GM23338 (cell line): ENCODE measurements at regions not wholly inside any gene's neighbourhood (a gene's known extent, or its start where the extent isn't known, plus 50 kb on each side); places are given as distances from the start of the nearest gene placed in this dataset.

Experiments
- CREB1 ChIP-seq: fragments of 250-450 bp; sonication (Bioruptor Pico); IDR thresholded peaks from 2 replicates; pipeline ENCODE4 v1.5.0; 2020; ENCODE audit warnings: low read depth, mild to moderate bottlenecking, moderate library complexity
- EZH2 ChIP-seq: fragments of 200-600 bp; sonication (generic); IDR thresholded peaks from one replicate; pipeline ENCODE4 v1.8.0; 2017; ENCODE audit warnings: antibody characterized with exemption, mild to moderate bottlenecking, low read depth; ENCODE audit not compliant: unreplicated experiment
- EZH2phosphoT487 ChIP-seq: fragments of 200-600 bp; sonication (generic); IDR thresholded peaks from one replicate; pipeline ENCODE4 v1.8.1; 2018; ENCODE audit warnings: antibody characterized with exemption; ENCODE audit not compliant: unreplicated experiment
- JUNB ChIP-seq: IDR thresholded peaks from one replicate; pipeline ENCODE4 v1.6.1; 2016; ENCODE audit warnings: antibody characterized with exemption; ENCODE audit not compliant: unreplicated experiment
- NANOG ChIP-seq: IDR thresholded peaks from 2 replicates; pipeline ENCODE4 v1.6.1; 2016; ENCODE audit warnings: antibody characterized with exemption, borderline replicate concordance
- POLR2AphosphoS5 ChIP-seq: IDR thresholded peaks from 2 replicates; pipeline ENCODE4 v1.6.1; 2016; ENCODE audit warnings: antibody characterized with exemption, low read depth
- STAT1 ChIP-seq: IDR thresholded peaks from one replicate; pipeline ENCODE4 v1.6.1; 2016; ENCODE audit warnings: antibody characterized with exemption; ENCODE audit not compliant: unreplicated experiment
- ZNF114 ChIP-seq: fragments of 250-450 bp; sonication (Bioruptor Pico); IDR thresholded peaks from 2 replicates; pipeline ENCODE4 v1.5.0; 2020; ENCODE audit warnings: mild to moderate bottlenecking, moderate library complexity
- ZNF331 ChIP-seq: fragments of 250-450 bp; sonication (Bioruptor Pico); IDR thresholded peaks from 2 replicates; pipeline ENCODE4 v1.5.0; 2020; ENCODE audit warnings: low read depth, mild to moderate bottlenecking, moderate library complexity
- TF ChIP-seq, protein P1 (sequence below), 2 experiments: fragments of 200-600 bp in 1 of 2; sonication (generic) in 1 of 2; conservative IDR thresholded peaks; 2 replicates each; pipeline versions ENCODE4 v1.5.1 to v1.6.1; 2016 to 2017; ENCODE audit warnings: antibody characterized with exemption in 2 of 2, low read depth in 2 of 2, mild to moderate bottlenecking in 2 of 2, moderate library complexity in 1 of 2
- TF ChIP-seq, protein P2 (sequence below): IDR thresholded peaks from one replicate; pipeline ENCODE4 v1.6.1; 2018; ENCODE audit warnings: antibody characterized with exemption; ENCODE audit not compliant: unreplicated experiment
- TF ChIP-seq, protein P3 (sequence below): IDR thresholded peaks from 2 replicates; pipeline ENCODE4 v1.6.1; 2016; ENCODE audit warnings: antibody characterized with exemption

DNA sequence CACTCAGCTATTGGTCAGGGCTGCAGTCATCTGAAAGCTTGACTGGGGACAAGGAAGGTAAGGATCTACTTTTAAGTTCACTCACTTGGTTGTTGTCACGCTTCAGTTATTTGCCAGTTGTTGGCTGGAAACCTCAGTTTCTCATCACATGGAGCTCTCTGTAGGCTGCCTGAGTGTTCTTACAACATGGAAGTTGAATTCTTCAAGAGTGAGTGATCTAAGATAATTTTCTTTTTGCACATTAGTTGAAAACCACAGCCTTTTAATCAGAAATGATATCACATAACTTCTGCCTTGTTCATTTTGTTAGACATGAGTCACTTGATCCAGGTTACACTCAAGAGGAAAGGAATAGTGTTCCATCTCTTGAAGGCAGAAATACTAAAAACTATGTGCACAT is 552.7 kb downstream of the RAPGEF2 start:
- TF ChIP-seq POLR2AphosphoS5 = no peak
- TF ChIP-seq EZH2 = no peak
- TF ChIP-seq, protein P1, sequence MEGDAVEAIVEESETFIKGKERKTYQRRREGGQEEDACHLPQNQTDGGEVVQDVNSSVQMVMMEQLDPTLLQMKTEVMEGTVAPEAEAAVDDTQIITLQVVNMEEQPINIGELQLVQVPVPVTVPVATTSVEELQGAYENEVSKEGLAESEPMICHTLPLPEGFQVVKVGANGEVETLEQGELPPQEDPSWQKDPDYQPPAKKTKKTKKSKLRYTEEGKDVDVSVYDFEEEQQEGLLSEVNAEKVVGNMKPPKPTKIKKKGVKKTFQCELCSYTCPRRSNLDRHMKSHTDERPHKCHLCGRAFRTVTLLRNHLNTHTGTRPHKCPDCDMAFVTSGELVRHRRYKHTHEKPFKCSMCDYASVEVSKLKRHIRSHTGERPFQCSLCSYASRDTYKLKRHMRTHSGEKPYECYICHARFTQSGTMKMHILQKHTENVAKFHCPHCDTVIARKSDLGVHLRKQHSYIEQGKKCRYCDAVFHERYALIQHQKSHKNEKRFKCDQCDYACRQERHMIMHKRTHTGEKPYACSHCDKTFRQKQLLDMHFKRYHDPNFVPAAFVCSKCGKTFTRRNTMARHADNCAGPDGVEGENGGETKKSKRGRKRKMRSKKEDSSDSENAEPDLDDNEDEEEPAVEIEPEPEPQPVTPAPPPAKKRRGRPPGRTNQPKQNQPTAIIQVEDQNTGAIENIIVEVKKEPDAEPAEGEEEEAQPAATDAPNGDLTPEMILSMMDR (conservative IDR thresholded peaks at IDR 0.05; ENCODE audit: low read depth in 2 of 2) = no peak
- TF ChIP-seq, protein P2, sequence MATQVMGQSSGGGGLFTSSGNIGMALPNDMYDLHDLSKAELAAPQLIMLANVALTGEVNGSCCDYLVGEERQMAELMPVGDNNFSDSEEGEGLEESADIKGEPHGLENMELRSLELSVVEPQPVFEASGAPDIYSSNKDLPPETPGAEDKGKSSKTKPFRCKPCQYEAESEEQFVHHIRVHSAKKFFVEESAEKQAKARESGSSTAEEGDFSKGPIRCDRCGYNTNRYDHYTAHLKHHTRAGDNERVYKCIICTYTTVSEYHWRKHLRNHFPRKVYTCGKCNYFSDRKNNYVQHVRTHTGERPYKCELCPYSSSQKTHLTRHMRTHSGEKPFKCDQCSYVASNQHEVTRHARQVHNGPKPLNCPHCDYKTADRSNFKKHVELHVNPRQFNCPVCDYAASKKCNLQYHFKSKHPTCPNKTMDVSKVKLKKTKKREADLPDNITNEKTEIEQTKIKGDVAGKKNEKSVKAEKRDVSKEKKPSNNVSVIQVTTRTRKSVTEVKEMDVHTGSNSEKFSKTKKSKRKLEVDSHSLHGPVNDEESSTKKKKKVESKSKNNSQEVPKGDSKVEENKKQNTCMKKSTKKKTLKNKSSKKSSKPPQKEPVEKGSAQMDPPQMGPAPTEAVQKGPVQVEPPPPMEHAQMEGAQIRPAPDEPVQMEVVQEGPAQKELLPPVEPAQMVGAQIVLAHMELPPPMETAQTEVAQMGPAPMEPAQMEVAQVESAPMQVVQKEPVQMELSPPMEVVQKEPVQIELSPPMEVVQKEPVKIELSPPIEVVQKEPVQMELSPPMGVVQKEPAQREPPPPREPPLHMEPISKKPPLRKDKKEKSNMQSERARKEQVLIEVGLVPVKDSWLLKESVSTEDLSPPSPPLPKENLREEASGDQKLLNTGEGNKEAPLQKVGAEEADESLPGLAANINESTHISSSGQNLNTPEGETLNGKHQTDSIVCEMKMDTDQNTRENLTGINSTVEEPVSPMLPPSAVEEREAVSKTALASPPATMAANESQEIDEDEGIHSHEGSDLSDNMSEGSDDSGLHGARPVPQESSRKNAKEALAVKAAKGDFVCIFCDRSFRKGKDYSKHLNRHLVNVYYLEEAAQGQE = no peak
- TF ChIP-seq, protein P3, sequence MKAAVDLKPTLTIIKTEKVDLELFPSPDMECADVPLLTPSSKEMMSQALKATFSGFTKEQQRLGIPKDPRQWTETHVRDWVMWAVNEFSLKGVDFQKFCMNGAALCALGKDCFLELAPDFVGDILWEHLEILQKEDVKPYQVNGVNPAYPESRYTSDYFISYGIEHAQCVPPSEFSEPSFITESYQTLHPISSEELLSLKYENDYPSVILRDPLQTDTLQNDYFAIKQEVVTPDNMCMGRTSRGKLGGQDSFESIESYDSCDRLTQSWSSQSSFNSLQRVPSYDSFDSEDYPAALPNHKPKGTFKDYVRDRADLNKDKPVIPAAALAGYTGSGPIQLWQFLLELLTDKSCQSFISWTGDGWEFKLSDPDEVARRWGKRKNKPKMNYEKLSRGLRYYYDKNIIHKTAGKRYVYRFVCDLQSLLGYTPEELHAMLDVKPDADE = no peak
- no peak for TF ChIP-seq JUNB
- no peak for TF ChIP-seq ZNF331 (CRISPR knock-in tag)
- no peak for TF ChIP-seq EZH2phosphoT487
- TF ChIP-seq STAT1 = no peak
- TF ChIP-seq ZNF114 = no peak
- TF ChIP-seq CREB1 = no peak
- TF ChIP-seq NANOG = no peak
